ENCODE measurements at regions not wholly inside any gene's neighbourhood (a gene's known extent, or its start where the extent isn't known, plus 50 kb on each side); places are given as distances from the start of the nearest gene placed in this dataset.

GRCh38 chr2:225998653-225999052 lies 599.1 kb downstream of the NYAP2 start:
- no peaks in the 10 kb centered on the region for H3K36me3 Mint-ChIP-seq (ENCODE audit: insufficient read depth, unreplicated experiment)
- no TSS peak for BruUV-seq (replicated peaks)
- intact Hi-C loops (cut with micrococcal nuclease; ENCODE audit: unreplicated experiment), result no loop called here
- CTCF ChIA-PET, result no interaction called here
- no peak for TF ChIP-seq CTCF (IDR thresholded peaks at IDR 0.05; ENCODE audit: unreplicated experiment)
- H3K27me3 Mint-ChIP-seq (ENCODE audit: unreplicated experiment), result no peaks in the 10 kb centered on the region
- H3K27ac Mint-ChIP-seq (ENCODE audit: unreplicated experiment), result no peak overlapping the region
- H3K4me1 Mint-ChIP-seq (ENCODE audit: low read depth, unreplicated experiment), result peaks cover 11% of the 10 kb centered on the region
- no peak for DNase-seq
- H3K4me3 Mint-ChIP-seq (ENCODE audit: low read depth, unreplicated experiment), result no peak overlapping the region
- H3K9me3 Mint-ChIP-seq (ENCODE audit: low read depth, unreplicated experiment), result peaks cover under 1% of the 10 kb centered on the region

- BruUV-seq (replicated peaks), result no TSS peak
- TF ChIP-seq CTCF (IDR thresholded peaks at IDR 0.05; ENCODE audit: unreplicated experiment), result no peak
- CTCF ChIA-PET, result no interaction called here
- Mint-ChIP-seq H3K4me3 (ENCODE audit: low read depth, unreplicated experiment) (no peak overlapping the region), H3K9me3 (ENCODE audit: low read depth, unreplicated experiment) (peaks cover 4% of the 10 kb centered on the region), H3K27me3 (ENCODE audit: unreplicated experiment) (no peaks in the 10 kb centered on the region), H3K4me1 (ENCODE audit: low read depth, unreplicated experiment) (peaks cover 17% of the 10 kb centered on the region), H3K36me3 (ENCODE audit: insufficient read depth, unreplicated experiment) (no peaks in the 10 kb centered on the region), H3K27ac (ENCODE audit: unreplicated experiment) (no peak overlapping the region)
- intact Hi-C loops (cut with micrococcal nuclease; ENCODE audit: unreplicated experiment), result no loop called here
- DNase-seq, result no peak
Observed at GRCh38 chr2:225998116-225998515, 598.6 kb downstream of the NYAP2 start.

GRCh38 chr2:225996462-225996828 lies 596.9 kb downstream of the NYAP2 start:
- no peak overlapping the region for H3K4me3 Mint-ChIP-seq (ENCODE audit: low read depth, unreplicated experiment)
- H3K27me3 Mint-ChIP-seq (ENCODE audit: unreplicated experiment), result no peaks in the 10 kb centered on the region
- no peak overlapping the region for H3K27ac Mint-ChIP-seq (ENCODE audit: unreplicated experiment)
- no peak for DNase-seq
- no TSS peak for BruUV-seq (replicated peaks)
- peaks cover 18% of the 10 kb centered on the region for H3K4me1 Mint-ChIP-seq (ENCODE audit: low read depth, unreplicated experiment)
- CTCF ChIA-PET, result no interaction called here
- intact Hi-C loops (cut with micrococcal nuclease; ENCODE audit: unreplicated experiment), result no loop called here
- H3K36me3 Mint-ChIP-seq (ENCODE audit: insufficient read depth, unreplicated experiment), result no peaks in the 10 kb centered on the region
- H3K9me3 Mint-ChIP-seq (ENCODE audit: low read depth, unreplicated experiment), result peaks cover 4% of the 10 kb centered on the region
- no peak for TF ChIP-seq CTCF (IDR thresholded peaks at IDR 0.05; ENCODE audit: unreplicated experiment)

- BruUV-seq (replicated peaks), result no TSS peak
- intact Hi-C loops (cut with micrococcal nuclease; ENCODE audit: unreplicated experiment), result no loop called here
- Mint-ChIP-seq H3K9me3 (ENCODE audit: low read depth, unreplicated experiment) (peaks cover 4% of the 10 kb centered on the region), H3K27ac (ENCODE audit: unreplicated experiment) (no peak overlapping the region), H3K4me3 (ENCODE audit: low read depth, unreplicated experiment) (no peak overlapping the region), H3K4me1 (ENCODE audit: low read depth, unreplicated experiment) (peaks cover 18% of the 10 kb centered on the region), H3K36me3 (ENCODE audit: insufficient read depth, unreplicated experiment) (no peaks in the 10 kb centered on the region), H3K27me3 (ENCODE audit: unreplicated experiment) (no peaks in the 10 kb centered on the region)
- no peak for TF ChIP-seq CTCF (IDR thresholded peaks at IDR 0.05; ENCODE audit: unreplicated experiment)
- no peak for DNase-seq
- CTCF ChIA-PET, result interaction anchor here (0.5 kb wide), 1 partner anchor 1166 kb away, joined by 6 read pairs; no protein-coding TSS in a partner anchor
Observed at GRCh38 chr2:225995796-225996461, 596.4 kb downstream of the NYAP2 start.

Measured in Calu3 (cell line).